Left kidney (tissue), 1 donor: ENCODE measurements at regions not wholly inside any gene's neighbourhood (a gene's known extent, or its start where the extent isn't known, plus 50 kb on each side); places are given as distances from the start of the nearest gene placed in this dataset.
"Not testable (repeated sequence)": the region's sequence is repeated elsewhere in the genome, so short reads cannot be mapped to it uniquely, and the experiment has no call there.

ENCODE experiments used
- DNase-seq: peaks from one replicate; pipeline ENCODE4 v3.0.0-alpha.2; 2013

- DNase-seq: no peak
Observed at GRCh38 chr6:78670156-78670555, 197.2 kb upstream of the IRAK1BP1 start.

GRCh38 chr6:78670802-78671201 lies 196.5 kb upstream of the IRAK1BP1 start:
- DNase-seq: no peak

- DNase-seq: not testable (repeated sequence)
Observed at GRCh38 chr6:78676069-78677007, 191.0 kb upstream of the IRAK1BP1 start.

GRCh38 chr6:78688668-78689067 lies 178.7 kb upstream of the IRAK1BP1 start:
- no peak for DNase-seq

GRCh38 chr6:78693835-78694234 lies 173.5 kb upstream of the IRAK1BP1 start:
- no peak for DNase-seq

- DNase-seq: not testable (repeated sequence)
Observed at GRCh38 chr6:78694628-78695027, 172.7 kb upstream of the IRAK1BP1 start.

- no peak for DNase-seq
Observed at GRCh38 chr6:78700991-78701390, 166.4 kb upstream of the IRAK1BP1 start.

- DNase-seq: no peak
Observed at GRCh38 chr6:78701407-78701806, 165.9 kb upstream of the IRAK1BP1 start.

- DNase-seq: no peak
Observed at GRCh38 chr6:78709021-78709420, 158.3 kb upstream of the IRAK1BP1 start.

GRCh38 chr6:78713564-78713963 lies 153.8 kb upstream of the IRAK1BP1 start:
- no peak for DNase-seq

GRCh38 chr6:78744144-78744543 lies 123.2 kb upstream of the IRAK1BP1 start:
- no peak for DNase-seq

GRCh38 chr6:78746457-78746856 lies 120.9 kb upstream of the IRAK1BP1 start:
- no peak for DNase-seq

- DNase-seq: no peak
Observed at GRCh38 chr6:78749326-78749725, 118.0 kb upstream of the IRAK1BP1 start.

GRCh38 chr6:78758297-78758798 lies 109.0 kb upstream of the IRAK1BP1 start:
- DNase-seq: not testable (repeated sequence)

- no peak for DNase-seq
Observed at GRCh38 chr6:78768271-78768670, 99.1 kb upstream of the IRAK1BP1 start.

GRCh38 chr6:78770765-78771164 lies 96.6 kb upstream of the IRAK1BP1 start:
- DNase-seq: no peak

- DNase-seq: no peak
Observed at GRCh38 chr6:78771586-78771985, 95.8 kb upstream of the IRAK1BP1 start.

GRCh38 chr6:78781001-78781400 lies 86.3 kb upstream of the IRAK1BP1 start:
- DNase-seq: no peak

GRCh38 chr6:78783366-78783765 lies 84.0 kb upstream of the IRAK1BP1 start:
- DNase-seq: not testable (repeated sequence)

- DNase-seq: no peak
Observed at GRCh38 chr6:78797270-78797669, 70.1 kb upstream of the IRAK1BP1 start.

GRCh38 chr6:78799682-78800081 lies 67.7 kb upstream of the IRAK1BP1 start:
- no peak for DNase-seq

- not testable (repeated sequence) for DNase-seq
Observed at GRCh38 chr6:78806792-78807191, 60.6 kb upstream of the IRAK1BP1 start.

GRCh38 chr6:78807655-78808355 lies 59.5 kb upstream of the IRAK1BP1 start:
- DNase-seq: not testable (repeated sequence)
